DND-41 (cell line): ENCODE measurements at regions not wholly inside any gene's neighbourhood (a gene's known extent, or its start where the extent isn't known, plus 50 kb on each side); places are given as distances from the start of the nearest gene placed in this dataset.
A peak's percentile ranks its signal among the peaks of the same experiment; 100 is the strongest.

Experiments used
- ATAC-seq: fragments of 200-7000 bp; cut with Tn5 transposase; 3 replicates; pipeline ENCODE4 v1.9.1; 2021; ENCODE audit warnings: low read depth; ENCODE audit not compliant: insufficient read depth
- DNase-seq: peaks from one replicate; pipeline ENCODE4 v3.0.0-alpha.2; 2020
- H2AFZ ChIP-seq: 2 replicates; pipeline ENCODE4 v1.6.0; 2012; ENCODE audit warnings: low read depth, low read length
- H3K27ac ChIP-seq: 2 replicates; pipeline ENCODE4 v1.5.1; 2012; ENCODE audit warnings: low read length, inconsistent platforms
- H3K27me3 ChIP-seq: fragments of 200-600 bp; sonication (generic); 2 replicates; pipeline ENCODE4 v1.6.0; 2012; ENCODE audit warnings: low read length, mild to moderate bottlenecking, inconsistent platforms; ENCODE audit not compliant: insufficient read depth, poor library complexity
- H3K36me3 ChIP-seq: 2 replicates; pipeline ENCODE4 v1.5.1; 2012; ENCODE audit warnings: low read length, inconsistent platforms; ENCODE audit not compliant: insufficient read depth
- H3K4me1 ChIP-seq: 2 replicates; pipeline ENCODE4 v1.5.1; 2012; ENCODE audit warnings: mild to moderate bottlenecking, low read length; ENCODE audit not compliant: insufficient read depth
- H3K4me2 ChIP-seq: 2 replicates; pipeline ENCODE4 v1.6.0; 2012; ENCODE audit warnings: mild to moderate bottlenecking, moderate library complexity, low read length, inconsistent platforms; ENCODE audit not compliant: insufficient read depth
- H3K4me3 ChIP-seq, 2 experiments: fragments of 200-600 bp in 1 of 2; shearing (Covaris generic) in 1 of 2; 2 replicates each; pipeline ENCODE4 v1.5.1; 2012 to 2016; ENCODE audit warnings: inconsistent platforms in 2 of 2, low read length in 2 of 2, mild to moderate bottlenecking in 2 of 2, low read depth in 1 of 2, moderate library complexity in 1 of 2
- H3K79me2 ChIP-seq: 2 replicates; pipeline ENCODE4 v1.6.0; 2012; ENCODE audit warnings: low read length, inconsistent platforms; ENCODE audit not compliant: insufficient read depth
- H3K9ac ChIP-seq: 2 replicates; pipeline ENCODE4 v1.6.0; 2012; ENCODE audit warnings: low read depth, mild to moderate bottlenecking, inconsistent platforms, low read length, moderate library complexity
- H3K9me3 ChIP-seq: 2 replicates; pipeline ENCODE4 v1.5.1; 2012; ENCODE audit warnings: low read length, moderate library complexity, mild to moderate bottlenecking, inconsistent platforms; ENCODE audit not compliant: insufficient read depth, severe bottlenecking
- H4K20me1 ChIP-seq: 2 replicates; pipeline ENCODE4 v1.6.0; 2012; ENCODE audit warnings: low read length; ENCODE audit not compliant: insufficient read depth
- CTCF ChIP-seq: IDR thresholded peaks from 2 replicates; pipeline ENCODE4 v1.5.1; 2012; ENCODE audit warnings: borderline replicate concordance, low read length, moderate library complexity, mild to moderate bottlenecking; ENCODE audit not compliant: poor library complexity, severe bottlenecking; ENCODE audit errors: extremely low read depth
- EZH2 ChIP-seq: IDR thresholded peaks from 3 replicates; pipeline ENCODE4 v1.6.1; 2012; ENCODE audit warnings: borderline replicate concordance, low read depth, mild to moderate bottlenecking, moderate library complexity, low read length, inconsistent platforms; ENCODE audit not compliant: severe bottlenecking

GRCh38 chr1:8147956-8148355, 121.8 kb upstream of the ERRFI1 start:
- H2AFZ ChIP-seq, result no peak overlapping the region
- H3K27ac ChIP-seq, result no peak overlapping the region
- H3K36me3 ChIP-seq, result no peaks in the 10 kb centered on the region
- no peaks in the 10 kb centered on the region for H4K20me1 ChIP-seq
- DNase-seq (no peak), ATAC-seq (no peak)
- no peak overlapping the region for H3K9ac ChIP-seq
- no peak overlapping the region for H3K4me3 ChIP-seq
- H3K9me3 ChIP-seq, result no peaks in the 10 kb centered on the region
- H3K4me2 ChIP-seq, result no peak overlapping the region
- H3K79me2 ChIP-seq, result no peaks in the 10 kb centered on the region
- TF ChIP-seq EZH2, result no peak
- TF ChIP-seq CTCF, result no peak
- peaks cover 3% of the 10 kb centered on the region for H3K27me3 ChIP-seq
- peaks cover 39% of the 10 kb centered on the region for H3K4me1 ChIP-seq

GRCh38 chr1:8146257-8146855, 120.2 kb upstream of the ERRFI1 start:
- Histone ChIP-seq H3K9me3 (no peaks in the 10 kb centered on the region), H3K27me3 (peaks cover 3% of the 10 kb centered on the region), H4K20me1 (no peaks in the 10 kb centered on the region), H3K4me3 (no peak overlapping the region), H3K36me3 (no peaks in the 10 kb centered on the region), H3K27ac (no peak overlapping the region), H3K4me1 (peaks cover 24% of the 10 kb centered on the region), H3K79me2 (no peaks in the 10 kb centered on the region), H3K9ac (no peak overlapping the region), H2AFZ (no peak overlapping the region), H3K4me2 (no peak overlapping the region)
- TF ChIP-seq EZH2 (no peak), CTCF (no peak)
- DNase-seq (no peak), ATAC-seq (no peak)

GRCh38 chr1:8145545-8146202, 119.6 kb upstream of the ERRFI1 start:
- H2AFZ ChIP-seq, result no peak overlapping the region
- DNase-seq, result peak; percentile 80

More at GRCh38 chr1:8145545-8146202, 119.6 kb upstream of the ERRFI1 start:
- Histone ChIP-seq H3K4me3 (no peak overlapping the region), H3K36me3 (no peaks in the 10 kb centered on the region), H3K9ac (no peak overlapping the region), H3K4me2 (no peak overlapping the region), H3K9me3 (no peaks in the 10 kb centered on the region), H3K79me2 (no peaks in the 10 kb centered on the region), H3K27ac (no peak overlapping the region), H3K4me1 (peaks cover 24% of the 10 kb centered on the region), H4K20me1 (no peaks in the 10 kb centered on the region), H3K27me3 (peaks cover 2% of the 10 kb centered on the region)
- peak; percentile 85 for ATAC-seq
- no peak for TF ChIP-seq EZH2
- no peak for TF ChIP-seq CTCF
